C1 segment of cervical spinal cord (tissue), 14 donors: ENCODE measurements at regions not wholly inside any gene's neighbourhood (a gene's known extent, or its start where the extent isn't known, plus 50 kb on each side); places are given as distances from the start of the nearest gene placed in this dataset.

Source experiments
- DNase-seq, 14 donors: peaks; one replicate each; lab custom pipeline; 2025; lab: John Stamatoyannopoulos, UW

GRCh38 chr4:120525106-120525505 lies 397.4 kb downstream of the PRDM5 start:
- no peak for DNase-seq

- DNase-seq, result no peak
These were observed 398.3 kb downstream of the PRDM5 start for GRCh38 chr4:120524237-120524636.

GRCh38 chr4:120520761-120521160 lies 401.8 kb downstream of the PRDM5 start:
- no peak for DNase-seq

- DNase-seq, result no peak
These were observed 404.6 kb downstream of the PRDM5 start for GRCh38 chr4:120517966-120518365.

- DNase-seq, result no peak
These were observed 412.8 kb downstream of the PRDM5 start for GRCh38 chr4:120509719-120510118.

GRCh38 chr4:120509222-120509621 lies 413.3 kb downstream of the PRDM5 start:
- no peak for DNase-seq

GRCh38 chr4:120508036-120508435 lies 414.5 kb downstream of the PRDM5 start:
- no peak for DNase-seq

- no peak for DNase-seq
These were observed 416.0 kb downstream of the PRDM5 start for GRCh38 chr4:120506536-120506935.

GRCh38 chr4:120498678-120499077 lies 423.8 kb downstream of the PRDM5 start:
- DNase-seq, result no peak

- DNase-seq, result no peak
These were observed 424.8 kb upstream of the MAD2L1 start for GRCh38 chr4:120491481-120491880.

- DNase-seq, result no peak
These were observed 415.1 kb upstream of the MAD2L1 start for GRCh38 chr4:120481756-120482155.

GRCh38 chr4:120472447-120473131 lies 405.9 kb upstream of the MAD2L1 start:
- no peak for DNase-seq

GRCh38 chr4:120466429-120466828 lies 399.8 kb upstream of the MAD2L1 start:
- no peak for DNase-seq

- DNase-seq, result no peak
These were observed 388.1 kb upstream of the MAD2L1 start for GRCh38 chr4:120454788-120455187.

- DNase-seq, result no peak
These were observed 385.9 kb upstream of the MAD2L1 start for GRCh38 chr4:120452536-120452935.

- no peak for DNase-seq
These were observed 385.4 kb upstream of the MAD2L1 start for GRCh38 chr4:120452001-120452400.

- no peak for DNase-seq
These were observed 381.1 kb upstream of the MAD2L1 start for GRCh38 chr4:120447774-120448173.

GRCh38 chr4:120446051-120446567 lies 379.5 kb upstream of the MAD2L1 start:
- no peak for DNase-seq

- DNase-seq, result no peak
These were observed 378.5 kb upstream of the MAD2L1 start for GRCh38 chr4:120445186-120445585.

GRCh38 chr4:120443116-120443515 lies 376.5 kb upstream of the MAD2L1 start:
- DNase-seq, result no peak

- DNase-seq, result no peak
These were observed 374.1 kb upstream of the MAD2L1 start for GRCh38 chr4:120440730-120441129.

- no peak for DNase-seq
These were observed 368.5 kb upstream of the MAD2L1 start for GRCh38 chr4:120435179-120435578.

- no peak for DNase-seq
These were observed 368.1 kb upstream of the MAD2L1 start for GRCh38 chr4:120434756-120435155.
